Astrocyte of the hippocampus (primary cell): ENCODE measurements at regions not wholly inside any gene's neighbourhood (a gene's known extent, or its start where the extent isn't known, plus 50 kb on each side); places are given as distances from the start of the nearest gene placed in this dataset.
"Not testable (repeated sequence)": the region's sequence is repeated elsewhere in the genome, so short reads cannot be mapped to it uniquely, and the experiment has no call there.

Source experiments
- DNase-seq: peaks from one replicate; pipeline ENCODE4 v3.0.0; 2011; ENCODE audit warnings: low read depth, low spot score

GRCh38 chr1:112855152-112855828 is 100.7 kb downstream of the SLC16A1 start:
- DNase-seq: no peak

- not testable (repeated sequence) for DNase-seq
Observed at GRCh38 chr1:112854368-112854984, 101.5 kb downstream of the SLC16A1 start.

- DNase-seq: not testable (repeated sequence)
Observed at GRCh38 chr1:112853915-112854314, 102.1 kb downstream of the SLC16A1 start.

GRCh38 chr1:112852934-112853333 is 103.1 kb downstream of the SLC16A1 start:
- no peak for DNase-seq

GRCh38 chr1:112852276-112852675 is 103.7 kb downstream of the SLC16A1 start:
- DNase-seq: no peak

- no peak for DNase-seq
Observed at GRCh38 chr1:112850034-112850757, 105.8 kb downstream of the SLC16A1 start.

GRCh38 chr1:112849425-112850033 is 106.5 kb downstream of the SLC16A1 start:
- peak; percentile 76 for DNase-seq

GRCh38 chr1:112841825-112842224 is 114.2 kb downstream of the SLC16A1 start:
- DNase-seq: no peak

GRCh38 chr1:112840631-112841624 is 115.1 kb downstream of the SLC16A1 start:
- peak; percentile 44 for DNase-seq

GRCh38 chr1:112836642-112837041 is 119.4 kb downstream of the SLC16A1 start:
- no peak for DNase-seq

- DNase-seq: peak; percentile 64
Observed at GRCh38 chr1:112833806-112834205, 118.7 kb upstream of the PPM1J start.

- not testable (repeated sequence) for DNase-seq
Observed at GRCh38 chr1:112832259-112832658, 117.1 kb upstream of the PPM1J start.

- DNase-seq: not testable (repeated sequence)
Observed at GRCh38 chr1:112829691-112830090, 114.6 kb upstream of the PPM1J start.

GRCh38 chr1:112828716-112829115 is 113.6 kb upstream of the PPM1J start:
- no peak for DNase-seq

GRCh38 chr1:112827391-112827790 is 112.3 kb upstream of the PPM1J start:
- DNase-seq: not testable (repeated sequence)

GRCh38 chr1:112826217-112826944 is 111.2 kb upstream of the PPM1J start:
- DNase-seq: no peak

- DNase-seq: not testable (repeated sequence)
Observed at GRCh38 chr1:112825563-112826216, 110.6 kb upstream of the PPM1J start.

- not testable (repeated sequence) for DNase-seq
Observed at GRCh38 chr1:112825075-112825474, 109.9 kb upstream of the PPM1J start.

GRCh38 chr1:112821307-112822063 is 106.4 kb upstream of the PPM1J start:
- not testable (repeated sequence) for DNase-seq
